Lower leg skin (tissue), 4 donors: ENCODE measurements at regions not wholly inside any gene's neighbourhood (a gene's known extent, or its start where the extent isn't known, plus 50 kb on each side); places are given as distances from the start of the nearest gene placed in this dataset.

ENCODE experiments used
- DNase-seq, 2 donors: peaks; one replicate each; pipeline ENCODE4 v3.0.0-alpha.2; 2019; ENCODE audit warnings: low spot score in 2 of 2
- H3K4me3 ChIP-seq: fragments of 200-600 bp; sonication (generic); 2 replicates; pipeline ENCODE4 v1.5.1; 2017; ENCODE audit warnings: mild to moderate bottlenecking, low read depth; ENCODE audit not compliant: poor library complexity, severe bottlenecking
- POLR2A ChIP-seq, 2 donors: fragments of 450-650 bp; IDR thresholded peaks; one replicate each; pipeline ENCODE4 v1.6.1; 2016 to 2017; ENCODE audit warnings: antibody characterized with exemption in 2 of 2, mild to moderate bottlenecking in 1 of 2, moderate library complexity in 1 of 2
- WGBS, 2 donors: methylation state at CpG; one replicate each; pipeline ENCODE4 v1.1.5; 2018; 5-methylcytosine and 5-hydroxymethylcytosine counted together
- intact Hi-C: fragments of 100-400 bp; cut with DNase I; formaldehyde crosslinking; loops from one replicate; pipeline ENCODE4 v1.15.0; 2023; ENCODE audit warnings: low total_unique reads
- TF ChIP-seq, protein P1 (sequence below), 3 donors: fragments of 450-650 bp; IDR thresholded peaks; one replicate each; pipeline ENCODE4 v1.5.1; 2016; ENCODE audit warnings: antibody characterized with exemption in 3 of 3, mild to moderate bottlenecking in 3 of 3, moderate library complexity in 2 of 3

- WGBS, 2 donors: 59 to 68% methylated on average over 4 of the region's 4 CpGs
- no peak for DNase-seq
- intact Hi-C loops: no loop called here
- TF ChIP-seq, protein P1, sequence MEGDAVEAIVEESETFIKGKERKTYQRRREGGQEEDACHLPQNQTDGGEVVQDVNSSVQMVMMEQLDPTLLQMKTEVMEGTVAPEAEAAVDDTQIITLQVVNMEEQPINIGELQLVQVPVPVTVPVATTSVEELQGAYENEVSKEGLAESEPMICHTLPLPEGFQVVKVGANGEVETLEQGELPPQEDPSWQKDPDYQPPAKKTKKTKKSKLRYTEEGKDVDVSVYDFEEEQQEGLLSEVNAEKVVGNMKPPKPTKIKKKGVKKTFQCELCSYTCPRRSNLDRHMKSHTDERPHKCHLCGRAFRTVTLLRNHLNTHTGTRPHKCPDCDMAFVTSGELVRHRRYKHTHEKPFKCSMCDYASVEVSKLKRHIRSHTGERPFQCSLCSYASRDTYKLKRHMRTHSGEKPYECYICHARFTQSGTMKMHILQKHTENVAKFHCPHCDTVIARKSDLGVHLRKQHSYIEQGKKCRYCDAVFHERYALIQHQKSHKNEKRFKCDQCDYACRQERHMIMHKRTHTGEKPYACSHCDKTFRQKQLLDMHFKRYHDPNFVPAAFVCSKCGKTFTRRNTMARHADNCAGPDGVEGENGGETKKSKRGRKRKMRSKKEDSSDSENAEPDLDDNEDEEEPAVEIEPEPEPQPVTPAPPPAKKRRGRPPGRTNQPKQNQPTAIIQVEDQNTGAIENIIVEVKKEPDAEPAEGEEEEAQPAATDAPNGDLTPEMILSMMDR (IDR thresholded peaks at IDR 0.05): no peak
- no peak overlapping the region for H3K4me3 ChIP-seq
Measured at GRCh38 chr3:101984356-101984755, 135.0 kb downstream of the NFKBIZ start.

DNA sequence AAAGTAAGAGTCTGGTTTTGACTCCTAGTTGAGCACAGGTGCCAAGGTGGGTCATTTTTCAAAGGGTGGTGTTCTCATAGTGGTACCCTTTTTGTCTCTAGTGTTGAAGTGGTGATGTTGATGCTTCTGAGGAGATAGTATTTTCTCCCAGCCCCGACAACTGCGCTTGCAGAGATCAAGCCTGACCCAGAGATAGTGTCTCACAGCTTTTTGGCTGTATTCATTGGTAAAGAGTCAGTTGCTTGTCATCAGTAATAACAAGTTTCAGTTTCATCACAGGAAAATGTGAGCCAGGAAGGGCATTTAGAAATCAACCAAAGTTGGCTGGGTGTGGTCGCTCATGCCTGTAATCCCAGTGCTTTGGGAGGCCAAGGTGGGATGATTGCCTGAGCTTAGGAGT, 139.3 kb downstream of the NFKBIZ start:
- no peak overlapping the region for H3K4me3 ChIP-seq
- WGBS, 2 donors: 60 to 68% methylated on average over 3 of the region's 3 CpGs
- no peak for DNase-seq
- intact Hi-C loops: no loop called here
- TF ChIP-seq, protein P1 (IDR thresholded peaks at IDR 0.05): no peak
- no peak for TF ChIP-seq POLR2A (IDR thresholded peaks at IDR 0.05)

DNA sequence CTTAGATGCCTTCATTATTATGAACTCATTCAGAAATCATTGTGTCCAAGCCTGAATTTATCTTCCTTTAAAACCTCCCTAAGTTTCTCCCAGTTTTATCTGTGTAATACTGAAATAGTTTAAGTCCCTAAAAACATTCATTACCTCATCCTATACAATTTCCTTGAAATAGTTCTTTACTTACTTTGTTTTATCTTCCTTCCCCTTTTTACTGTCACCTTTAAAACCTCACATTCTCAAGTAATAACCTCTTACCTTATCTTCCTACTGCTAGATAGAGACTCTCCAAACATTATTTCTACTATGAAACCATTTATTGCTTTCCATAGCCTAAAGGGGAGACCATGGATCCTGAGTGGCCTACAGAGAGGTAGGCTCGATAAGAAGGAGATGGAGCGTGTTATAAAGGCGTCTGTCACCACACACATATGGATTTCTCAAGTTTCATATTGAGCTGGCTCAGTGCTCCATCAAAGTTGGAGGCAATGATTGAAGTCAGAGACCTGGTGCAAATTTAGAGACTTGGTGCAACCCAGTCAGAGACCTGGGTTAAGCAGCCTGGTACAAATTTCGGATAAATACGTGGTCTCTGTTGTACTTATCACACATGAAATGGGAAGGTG, 140.4 kb downstream of the NFKBIZ start:
- no peak for DNase-seq
- H3K4me3 ChIP-seq: no peak overlapping the region
- WGBS, 2 donors: 93% methylated on average over 5 of the region's 5 CpGs
- intact Hi-C loops: no loop called here
- TF ChIP-seq, protein P1 (IDR thresholded peaks at IDR 0.05): no peak
- TF ChIP-seq POLR2A (IDR thresholded peaks at IDR 0.05): no peak

DNA sequence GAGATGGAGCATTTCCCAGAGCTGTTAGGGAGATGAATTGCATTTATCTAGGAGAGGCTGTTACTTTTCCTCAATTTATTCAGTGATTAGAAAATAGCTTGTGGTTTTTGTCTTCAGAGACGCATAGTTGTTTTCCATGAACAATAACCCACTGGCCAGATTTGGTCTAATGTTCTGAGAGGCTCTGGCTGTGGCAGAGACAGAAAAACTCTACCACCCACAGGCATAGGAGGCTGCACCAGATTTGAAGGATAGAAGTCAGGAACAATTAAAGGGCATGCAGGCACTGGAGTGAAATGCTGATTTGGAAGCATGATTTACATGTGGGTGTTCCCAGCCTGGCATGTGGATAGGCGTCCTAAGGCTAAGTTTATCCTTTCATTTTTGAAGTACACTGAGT, 143.5 kb downstream of the NFKBIZ start:
- no peak overlapping the region for H3K4me3 ChIP-seq
- WGBS, 2 donors: 38 to 49% methylated on average over 2 of the region's 2 CpGs
- intact Hi-C loops: no loop called here
- peak in 1 of 2 donors; percentile 27 for DNase-seq
- TF ChIP-seq, protein P1 (IDR thresholded peaks at IDR 0.05): no peak
- no peak for TF ChIP-seq POLR2A (IDR thresholded peaks at IDR 0.05)

- no peak overlapping the region for H3K4me3 ChIP-seq
- no peak for TF ChIP-seq POLR2A (IDR thresholded peaks at IDR 0.05)
- TF ChIP-seq, protein P1 (IDR thresholded peaks at IDR 0.05): no peak
- DNase-seq: peak in 1 of 2 donors; percentile 61
- intact Hi-C loops: no loop called here
- 44 to 55% methylated on average over 3 of the region's 3 CpGs for WGBS, 2 donors
Measured at GRCh38 chr3:101994386-101994785, 145.1 kb downstream of the NFKBIZ start.
